ENCODE measurements at regions not wholly inside any gene's neighbourhood (a gene's known extent, or its start where the extent isn't known, plus 50 kb on each side); places are given as distances from the start of the nearest gene placed in this dataset.

GRCh38 chr4:65738134-65738533, 67.8 kb upstream of the EPHA5 start:
- no peak for ATAC-seq

GRCh38 chr4:65737672-65738071, 67.4 kb upstream of the EPHA5 start:
- TF ChIP-seq POU6F1 (CRISPR knock-in tag; IDR thresholded peaks at IDR 0.05; ENCODE audit: borderline replicate concordance, low read depth): no peak
- no peak for TF ChIP-seq RARB (CRISPR knock-in tag; IDR thresholded peaks at IDR 0.05)
- no peak for TF ChIP-seq ZNF70 (CRISPR knock-in tag; IDR thresholded peaks at IDR 0.05)
- no peak for TF ChIP-seq ZNF8 (CRISPR knock-in tag; IDR thresholded peaks at IDR 0.05)
- no peak for TF ChIP-seq TOX (CRISPR knock-in tag; IDR thresholded peaks at IDR 0.05; ENCODE audit: borderline replicate concordance)
- no peak for TF ChIP-seq ISL1 (CRISPR knock-in tag; IDR thresholded peaks at IDR 0.05)
- no peak for TF ChIP-seq ZFP30 (CRISPR knock-in tag; IDR thresholded peaks at IDR 0.05)
- no peak for TF ChIP-seq CSRNP3 (CRISPR knock-in tag; IDR thresholded peaks at IDR 0.05)
- TF ChIP-seq GLIS3 (CRISPR knock-in tag; IDR thresholded peaks at IDR 0.05): no peak
- TF ChIP-seq PATZ1 (CRISPR knock-in tag; IDR thresholded peaks at IDR 0.05; ENCODE audit: borderline replicate concordance): no peak
- no peak for TF ChIP-seq OSR1 (CRISPR knock-in tag; IDR thresholded peaks at IDR 0.05)
- no peak for TF ChIP-seq BACH2 (CRISPR knock-in tag; IDR thresholded peaks at IDR 0.05; ENCODE audit: borderline replicate concordance)
- TF ChIP-seq CSDC2 (CRISPR knock-in tag; IDR thresholded peaks at IDR 0.05): no peak
- no peak for TF ChIP-seq ZFP3 (CRISPR knock-in tag; IDR thresholded peaks at IDR 0.05)
- ATAC-seq: no peak

More at GRCh38 chr4:65738134-65738533, 67.8 kb upstream of the EPHA5 start:
- TF ChIP-seq ZNF565 (CRISPR knock-in tag; conservative IDR thresholded peaks at IDR 0.05; ENCODE audit: low read depth) (no peak), ISL1 (CRISPR knock-in tag; IDR thresholded peaks at IDR 0.05) (no peak), PATZ1 (CRISPR knock-in tag; IDR thresholded peaks at IDR 0.05; ENCODE audit: borderline replicate concordance) (no peak), CSDC2 (CRISPR knock-in tag; IDR thresholded peaks at IDR 0.05) (no peak), ESRRG (CRISPR knock-in tag; IDR thresholded peaks at IDR 0.05) (no peak), TSHZ2 (CRISPR knock-in tag; IDR thresholded peaks at IDR 0.05) (no peak), SNAI2 (CRISPR knock-in tag; IDR thresholded peaks at IDR 0.05) (no peak), TOX (CRISPR knock-in tag; IDR thresholded peaks at IDR 0.05; ENCODE audit: borderline replicate concordance) (no peak), BACH2 (CRISPR knock-in tag; IDR thresholded peaks at IDR 0.05; ENCODE audit: borderline replicate concordance) (no peak), ZNF8 (CRISPR knock-in tag; IDR thresholded peaks at IDR 0.05) (no peak), CSRNP3 (CRISPR knock-in tag; IDR thresholded peaks at IDR 0.05) (no peak)

- no peak for ATAC-seq
- no peak for TF ChIP-seq ZFP30 (CRISPR knock-in tag; IDR thresholded peaks at IDR 0.05)
Measured at GRCh38 chr4:65724973-65725372, 54.7 kb upstream of the EPHA5 start.
